ENCODE measurements at regions not wholly inside any gene's neighbourhood (a gene's known extent, or its start where the extent isn't known, plus 50 kb on each side); places are given as distances from the start of the nearest gene placed in this dataset.

- no peak for TF ChIP-seq CTCF (IDR thresholded peaks at IDR 0.05)
- no peak for TF ChIP-seq POLR2A (IDR thresholded peaks at IDR 0.05)
These were observed 126.2 kb upstream of the SLC28A3 start for GRCh38 chr9:84466580-84467285.

Measured in esophagus squamous epithelium (tissue), 4 donors.